ENCODE measurements at regions not wholly inside any gene's neighbourhood (a gene's known extent, or its start where the extent isn't known, plus 50 kb on each side); places are given as distances from the start of the nearest gene placed in this dataset.

GRCh38 chr4:38236003-38236402, 275.8 kb downstream of the PTTG2 start:
- no peak for TF ChIP-seq CTCF (IDR thresholded peaks at IDR 0.05; ENCODE audit: insufficient read depth, low read length, severe bottlenecking)
- FAIRE-seq (peak; percentile 28), DNase-seq (ENCODE audit: low read depth) (no peak)
- no peak overlapping the region for H3K4me3 ChIP-seq (ENCODE audit: low read depth, low read length)
- no peaks in the 10 kb centered on the region for H3K36me3 ChIP-seq (ENCODE audit: control insufficient read depth, insufficient read depth, low read length)
- no peaks in the 10 kb centered on the region for H3K27me3 ChIP-seq (ENCODE audit: control insufficient read depth, insufficient read depth, low read length)

DNA sequence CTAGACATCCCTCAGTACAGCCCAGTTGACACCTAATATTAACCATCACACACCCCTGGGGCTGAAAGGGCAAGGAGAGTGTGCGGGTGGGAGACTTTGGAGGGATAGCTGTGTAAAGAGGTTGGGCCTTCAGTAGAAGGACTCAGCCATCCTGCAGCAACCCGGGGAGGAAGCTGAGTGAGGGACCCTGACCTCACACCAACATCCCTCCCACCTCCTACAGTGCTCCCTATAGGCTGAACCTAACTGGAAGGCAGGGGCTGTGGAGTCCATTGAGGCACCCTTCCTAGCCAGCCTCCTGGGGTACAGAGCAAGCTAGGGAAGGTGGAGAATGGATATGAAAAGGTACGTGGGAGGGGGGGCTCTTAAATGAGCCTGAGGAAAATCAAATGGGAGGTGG, 276.3 kb downstream of the PTTG2 start:
- TF ChIP-seq CTCF (IDR thresholded peaks at IDR 0.05; ENCODE audit: insufficient read depth, low read length, severe bottlenecking) = no peak
- no peak overlapping the region for H3K4me3 ChIP-seq (ENCODE audit: low read depth, low read length)
- DNase-seq (ENCODE audit: low read depth) = no peak
- H3K36me3 ChIP-seq (ENCODE audit: control insufficient read depth, insufficient read depth, low read length) = no peaks in the 10 kb centered on the region
- H3K27me3 ChIP-seq (ENCODE audit: control insufficient read depth, insufficient read depth, low read length) = no peaks in the 10 kb centered on the region
- no peak for FAIRE-seq

GRCh38 chr4:38237139-38237538, 276.9 kb downstream of the PTTG2 start:
- H3K4me3 ChIP-seq (ENCODE audit: low read depth, low read length) = no peak overlapping the region
- DNase-seq (ENCODE audit: low read depth) = peak; percentile 98
- no peaks in the 10 kb centered on the region for H3K27me3 ChIP-seq (ENCODE audit: control insufficient read depth, insufficient read depth, low read length)
- H3K36me3 ChIP-seq (ENCODE audit: control insufficient read depth, insufficient read depth, low read length) = no peaks in the 10 kb centered on the region
- peak; percentile 18 for TF ChIP-seq CTCF (IDR thresholded peaks at IDR 0.05; ENCODE audit: insufficient read depth, low read length, severe bottlenecking)
- no peak for FAIRE-seq

GRCh38 chr4:38241541-38241940, 281.3 kb downstream of the PTTG2 start:
- no peak overlapping the region for H3K4me3 ChIP-seq (ENCODE audit: low read depth, low read length)
- DNase-seq (ENCODE audit: low read depth) (peak; percentile 40), FAIRE-seq (no peak)
- H3K36me3 ChIP-seq (ENCODE audit: control insufficient read depth, insufficient read depth, low read length) = no peaks in the 10 kb centered on the region
- H3K27me3 ChIP-seq (ENCODE audit: control insufficient read depth, insufficient read depth, low read length) = no peaks in the 10 kb centered on the region
- no peak for TF ChIP-seq CTCF (IDR thresholded peaks at IDR 0.05; ENCODE audit: insufficient read depth, low read length, severe bottlenecking)

DNA sequence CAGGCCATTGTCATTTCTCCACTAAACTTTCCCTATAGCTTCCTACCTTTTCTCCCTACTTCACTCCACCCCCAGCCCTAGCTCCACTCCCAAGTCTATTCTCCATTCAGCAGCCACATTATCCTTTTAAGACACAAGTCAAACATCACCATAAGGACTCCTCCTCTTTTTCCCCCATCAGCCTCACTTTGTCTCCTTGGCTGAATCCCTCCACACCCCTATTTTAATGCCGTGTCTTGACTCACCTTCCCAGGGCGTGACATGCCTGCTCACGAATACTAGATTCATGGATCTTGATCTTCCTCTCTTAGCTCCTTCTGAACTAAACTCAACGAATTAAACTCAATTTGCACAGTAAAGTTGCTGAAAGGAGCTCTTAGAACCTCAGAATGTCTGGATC, 281.9 kb downstream of the PTTG2 start:
- no peak for TF ChIP-seq CTCF (IDR thresholded peaks at IDR 0.05; ENCODE audit: insufficient read depth, low read length, severe bottlenecking)
- FAIRE-seq (peak; percentile 7), DNase-seq (ENCODE audit: low read depth) (peak; percentile 13)
- H3K4me3 ChIP-seq (ENCODE audit: low read depth, low read length) = no peak overlapping the region
- no peaks in the 10 kb centered on the region for H3K36me3 ChIP-seq (ENCODE audit: control insufficient read depth, insufficient read depth, low read length)
- H3K27me3 ChIP-seq (ENCODE audit: control insufficient read depth, insufficient read depth, low read length) = no peaks in the 10 kb centered on the region

- FAIRE-seq (no peak), DNase-seq (ENCODE audit: low read depth) (no peak)
- no peak for TF ChIP-seq CTCF (IDR thresholded peaks at IDR 0.05; ENCODE audit: insufficient read depth, low read length, severe bottlenecking)
These were observed 282.7 kb downstream of the PTTG2 start for GRCh38 chr4:38242822-38243387.

More at GRCh38 chr4:38242822-38243387, 282.7 kb downstream of the PTTG2 start:
- Histone ChIP-seq H3K27me3 (ENCODE audit: control insufficient read depth, insufficient read depth, low read length) (no peaks in the 10 kb centered on the region), H3K36me3 (ENCODE audit: control insufficient read depth, insufficient read depth, low read length) (no peaks in the 10 kb centered on the region), H3K4me3 (ENCODE audit: low read depth, low read length) (no peak overlapping the region)
